ENCODE measurements at regions not wholly inside any gene's neighbourhood (a gene's known extent, or its start where the extent isn't known, plus 50 kb on each side); places are given as distances from the start of the nearest gene placed in this dataset.
"Not testable (repeated sequence)": the region's sequence is repeated elsewhere in the genome, so short reads cannot be mapped to it uniquely, and the experiment has no call there.

DNA sequence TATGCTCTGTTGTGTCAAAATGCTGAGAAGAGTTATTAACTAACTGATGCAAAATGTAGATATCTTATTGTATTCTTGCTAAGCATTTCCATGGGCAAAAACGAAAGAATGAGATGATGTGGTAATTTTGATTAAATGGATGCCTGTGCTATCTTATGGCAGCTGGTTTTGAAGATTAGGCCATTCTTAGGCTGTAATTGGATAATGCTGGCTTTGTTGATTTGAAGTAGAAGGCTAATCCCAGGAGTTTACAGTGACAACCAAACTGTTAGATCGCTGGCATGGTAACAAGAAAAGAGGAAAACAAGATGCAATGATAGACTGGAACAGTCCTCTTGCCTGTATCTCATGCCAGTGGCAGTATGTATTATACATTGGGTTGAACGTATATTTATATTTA, 74.1 kb upstream of the WDR44 start:
- no peak for DNase-seq (ENCODE audit: low read depth)
- TF ChIP-seq CTCF (IDR thresholded peaks at IDR 0.05; ENCODE audit: insufficient read depth, low read depth, low read length, missing control alignments), result no peak
- H3K4me3 ChIP-seq (ENCODE audit: low read length), result no peak overlapping the region

DNA sequence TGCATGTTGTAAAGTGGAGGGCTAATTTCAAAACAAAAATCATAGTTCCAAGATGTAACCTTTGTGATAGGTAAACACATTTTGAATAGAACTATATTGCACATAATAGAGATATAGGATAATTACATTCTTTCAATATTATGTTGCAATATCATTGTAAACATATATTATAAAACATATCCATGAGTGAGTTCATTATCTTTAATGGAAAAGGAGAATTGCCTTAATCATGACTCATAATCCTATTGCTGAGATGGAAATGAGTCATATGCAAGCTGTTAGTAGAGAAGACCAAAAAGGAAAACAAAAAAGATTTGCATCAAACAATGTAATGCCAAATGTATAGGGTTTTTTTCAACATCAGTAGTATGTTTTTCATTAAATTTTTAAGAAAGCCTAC, 73.7 kb upstream of the WDR44 start:
- no peak for TF ChIP-seq CTCF (IDR thresholded peaks at IDR 0.05; ENCODE audit: insufficient read depth, low read depth, low read length, missing control alignments)
- DNase-seq (ENCODE audit: low read depth), result peak; percentile 46

GRCh38 chrX:118286066-118286762, 59.7 kb upstream of the WDR44 start:
- no peak overlapping the region for H3K4me3 ChIP-seq (ENCODE audit: low read length)
- DNase-seq (ENCODE audit: low read depth), result no peak
- no peak for TF ChIP-seq CTCF (IDR thresholded peaks at IDR 0.05; ENCODE audit: insufficient read depth, low read depth, low read length, missing control alignments)

More for the DNA sequence above, 73.7 kb upstream of the WDR44 start:
- no peak overlapping the region for H3K4me3 ChIP-seq (ENCODE audit: low read length)

DNA sequence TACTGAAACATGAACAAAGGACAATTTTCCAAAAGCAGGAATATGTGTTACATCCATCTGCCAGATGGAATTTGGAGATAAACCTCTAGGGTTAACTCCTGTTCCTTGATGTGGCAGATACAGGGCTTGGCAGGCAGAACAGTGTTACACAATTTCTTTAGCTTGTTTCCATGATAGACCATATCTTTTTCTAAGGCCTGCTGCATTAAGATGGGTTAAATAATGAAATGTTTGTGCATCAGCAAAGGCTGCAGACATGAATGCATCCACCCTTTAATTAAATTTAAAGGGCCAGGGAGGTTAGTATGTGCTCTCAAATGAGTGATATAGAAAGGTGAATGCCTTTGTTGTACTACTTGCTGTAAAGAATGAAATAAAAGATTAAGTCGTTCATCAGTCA, 50.1 kb upstream of the WDR44 start:
- H3K4me3 ChIP-seq (ENCODE audit: low read length); DNase-seq (ENCODE audit: low read depth): not testable (repeated sequence)
